Skeletal muscle tissue (tissue), 3 donors: ENCODE measurements at regions not wholly inside any gene's neighbourhood (a gene's known extent, or its start where the extent isn't known, plus 50 kb on each side); places are given as distances from the start of the nearest gene placed in this dataset.
"Not testable (repeated sequence)": the region's sequence is repeated elsewhere in the genome, so short reads cannot be mapped to it uniquely, and the experiment has no call there.

Experiments
- H3K27ac ChIP-seq: one replicate; pipeline ENCODE4 v1.7.0; 2013; ENCODE audit warnings: mild to moderate bottlenecking, low read depth, low read length, inconsistent platforms
- H3K27me3 ChIP-seq, 3 donors: one replicate each; pipeline ENCODE4 v1.7.0; 2013; ENCODE audit warnings: low read length in 3 of 3; ENCODE audit not compliant: control insufficient read depth in 3 of 3, insufficient read depth in 3 of 3
- H3K36me3 ChIP-seq, 3 donors: one replicate each; pipeline ENCODE4 v1.7.0; 2013; ENCODE audit warnings: low read length in 3 of 3; ENCODE audit not compliant: control insufficient read depth in 3 of 3, insufficient read depth in 3 of 3
- H3K4me1 ChIP-seq, 3 donors: one replicate each; pipeline ENCODE4 v1.7.0; 2013; ENCODE audit warnings: low read length in 3 of 3, mild to moderate bottlenecking in 3 of 3; ENCODE audit not compliant: control insufficient read depth in 3 of 3, insufficient read depth in 3 of 3
- H3K4me3 ChIP-seq, 3 donors: one replicate each; pipeline ENCODE4 v1.7.0; 2013; ENCODE audit warnings: low read length in 3 of 3
- H3K9ac ChIP-seq, 3 donors: one replicate each; pipeline ENCODE4 v1.7.0; 2013; ENCODE audit warnings: low read length in 3 of 3, mild to moderate bottlenecking in 3 of 3, moderate library complexity in 2 of 3, low read depth in 1 of 3
- H3K9me3 ChIP-seq, 3 donors: one replicate each; pipeline ENCODE4 v1.7.0; 2013; ENCODE audit warnings: low read length in 3 of 3; ENCODE audit not compliant: control insufficient read depth in 3 of 3
- donor health status: Osteomylitis.

GRCh38 chr17:33870936-33871335 lies 384.1 kb upstream of the CCL2 start:
- H3K27ac ChIP-seq = no peak overlapping the region
- H3K4me3 ChIP-seq = no peak overlapping the region
- no peak overlapping the region for H3K9ac ChIP-seq
- no peaks in the 10 kb centered on the region for H3K9me3 ChIP-seq
- no peaks in the 10 kb centered on the region for H3K36me3 ChIP-seq
- peaks cover 0 to 11% (median 2%) of the 10 kb centered on the region in 3 donors for H3K27me3 ChIP-seq
- no peaks in the 10 kb centered on the region for H3K4me1 ChIP-seq

GRCh38 chr17:33871720-33872540 lies 383.2 kb upstream of the CCL2 start:
- no peak overlapping the region for H3K27ac ChIP-seq
- no peaks in the 10 kb centered on the region for H3K36me3 ChIP-seq
- H3K4me3 ChIP-seq = no peak overlapping the region
- H3K27me3 ChIP-seq = peaks cover 0 to 14% (median 2%) of the 10 kb centered on the region in 3 donors
- no peaks in the 10 kb centered on the region for H3K9me3 ChIP-seq
- no peak overlapping the region for H3K9ac ChIP-seq
- H3K4me1 ChIP-seq = no peaks in the 10 kb centered on the region

GRCh38 chr17:33873201-33873617 lies 381.9 kb upstream of the CCL2 start:
- peaks cover 0 to 14% (median 2%) of the 10 kb centered on the region in 3 donors for H3K27me3 ChIP-seq
- H3K27ac ChIP-seq = no peak overlapping the region
- no peak overlapping the region for H3K4me3 ChIP-seq
- no peaks in the 10 kb centered on the region for H3K4me1 ChIP-seq
- H3K36me3 ChIP-seq = no peaks in the 10 kb centered on the region
- H3K9me3 ChIP-seq = no peaks in the 10 kb centered on the region
- no peak overlapping the region for H3K9ac ChIP-seq

GRCh38 chr17:33874617-33875060 lies 380.4 kb upstream of the CCL2 start:
- Histone ChIP-seq H3K4me1 (no peaks in the 10 kb centered on the region), H3K36me3 (no peaks in the 10 kb centered on the region)

GRCh38 chr17:33875973-33876372 lies 379.1 kb upstream of the CCL2 start:
- Histone ChIP-seq H3K36me3 (no peaks in the 10 kb centered on the region), H3K27me3 (peaks cover 0 to 14% (median 2%) of the 10 kb centered on the region in 3 donors), H3K4me1 (no peaks in the 10 kb centered on the region), H3K9me3 (no peaks in the 10 kb centered on the region), H3K27ac (no peak overlapping the region), H3K4me3 (no peak overlapping the region), H3K9ac (no peak overlapping the region)

More at GRCh38 chr17:33874617-33875060, 380.4 kb upstream of the CCL2 start:
- Histone ChIP-seq H3K27me3 (peaks cover 0 to 14% (median 2%) of the 10 kb centered on the region in 3 donors), H3K9ac (no peak overlapping the region), H3K27ac (no peak overlapping the region), H3K4me3 (no peak overlapping the region), H3K9me3 (no peaks in the 10 kb centered on the region)

GRCh38 chr17:33882273-33882672 lies 372.8 kb upstream of the CCL2 start:
- not testable (repeated sequence) for H3K27ac ChIP-seq, H3K27me3 ChIP-seq, H3K36me3 ChIP-seq, H3K4me1 ChIP-seq, H3K9ac ChIP-seq, H3K4me3 ChIP-seq, H3K9me3 ChIP-seq

- H3K27me3 ChIP-seq, H3K4me3 ChIP-seq, H3K9ac ChIP-seq, H3K36me3 ChIP-seq, H3K9me3 ChIP-seq, H3K27ac ChIP-seq, H3K4me1 ChIP-seq: not testable (repeated sequence)
Measured at GRCh38 chr17:33882677-33883076, 372.4 kb upstream of the CCL2 start.

- Histone ChIP-seq H3K9ac (no peak overlapping the region), H3K27me3 (peaks cover 0 to 7% (median 2%) of the 10 kb centered on the region in 3 donors), H3K36me3 (no peaks in the 10 kb centered on the region), H3K4me3 (no peak overlapping the region), H3K27ac (no peak overlapping the region), H3K4me1 (no peaks in the 10 kb centered on the region), H3K9me3 (no peaks in the 10 kb centered on the region)
Measured at GRCh38 chr17:33888455-33888854, 366.6 kb upstream of the CCL2 start.

GRCh38 chr17:33889040-33889439 lies 366.0 kb upstream of the CCL2 start:
- no peaks in the 10 kb centered on the region for H3K36me3 ChIP-seq
- no peaks in the 10 kb centered on the region for H3K9me3 ChIP-seq
- no peak overlapping the region for H3K9ac ChIP-seq
- no peak overlapping the region for H3K27ac ChIP-seq
- H3K4me1 ChIP-seq = no peaks in the 10 kb centered on the region
- H3K27me3 ChIP-seq = peaks cover 0 to 6% (median 2%) of the 10 kb centered on the region in 3 donors
- no peak overlapping the region for H3K4me3 ChIP-seq

GRCh38 chr17:33889766-33890165 lies 365.3 kb upstream of the CCL2 start:
- H3K27ac ChIP-seq = no peak overlapping the region

More at GRCh38 chr17:33889766-33890165, 365.3 kb upstream of the CCL2 start:
- no peaks in the 10 kb centered on the region for H3K36me3 ChIP-seq
- H3K9ac ChIP-seq = no peak overlapping the region
- no peaks in the 10 kb centered on the region for H3K9me3 ChIP-seq
- H3K4me1 ChIP-seq = no peaks in the 10 kb centered on the region
- no peak overlapping the region for H3K4me3 ChIP-seq
- peaks cover 0 to 6% (median 2%) of the 10 kb centered on the region in 3 donors for H3K27me3 ChIP-seq
